ENCODE measurements at regions not wholly inside any gene's neighbourhood (a gene's known extent, or its start where the extent isn't known, plus 50 kb on each side); places are given as distances from the start of the nearest gene placed in this dataset.

GRCh38 chr7:146004805-146005204 is 111.8 kb upstream of the CNTNAP2 start:
- intact Hi-C loops (cut with DNase I): no loop called here
- Histone ChIP-seq H3K27me3 (no peaks in the 10 kb centered on the region), H3K27ac (no peak overlapping the region), H3K4me1 (replicated peaks in 1 of 2) (no peaks in the 10 kb centered on the region), H3K4me3 (no peak overlapping the region), H3K36me3 (replicated peaks in 1 of 2) (no peaks in the 10 kb centered on the region), H3K9me3 (replicated peaks in 1 of 3) (no peaks in the 10 kb centered on the region)
- no peak for TF ChIP-seq POLR2A (IDR thresholded peaks at IDR 0.05)
- TF ChIP-seq CTCF (IDR thresholded peaks at IDR 0.05): no peak
- DNase-seq: no peak
- WGBS, 4 donors: 78 to 100% (median 89%) methylated on average over 2 of the region's 2 CpGs

GRCh38 chr7:146002431-146003078 is 114.0 kb upstream of the CNTNAP2 start:
- 48 to 70% (median 61%) methylated on average over 8 of the region's 8 CpGs for WGBS, 4 donors
- no peak for DNase-seq
- no peak overlapping the region for H3K27ac ChIP-seq
- H3K27me3 ChIP-seq: no peaks in the 10 kb centered on the region
- no peaks in the 10 kb centered on the region for H3K36me3 ChIP-seq (replicated peaks in 1 of 2)
- TF ChIP-seq POLR2A (IDR thresholded peaks at IDR 0.05) (no peak), CTCF (IDR thresholded peaks at IDR 0.05) (no peak)
- no peaks in the 10 kb centered on the region for H3K4me1 ChIP-seq (replicated peaks in 1 of 2)
- intact Hi-C loops (cut with DNase I): no loop called here
- H3K4me3 ChIP-seq: no peak overlapping the region
- H3K9me3 ChIP-seq (replicated peaks in 1 of 3): no peaks in the 10 kb centered on the region

DNA sequence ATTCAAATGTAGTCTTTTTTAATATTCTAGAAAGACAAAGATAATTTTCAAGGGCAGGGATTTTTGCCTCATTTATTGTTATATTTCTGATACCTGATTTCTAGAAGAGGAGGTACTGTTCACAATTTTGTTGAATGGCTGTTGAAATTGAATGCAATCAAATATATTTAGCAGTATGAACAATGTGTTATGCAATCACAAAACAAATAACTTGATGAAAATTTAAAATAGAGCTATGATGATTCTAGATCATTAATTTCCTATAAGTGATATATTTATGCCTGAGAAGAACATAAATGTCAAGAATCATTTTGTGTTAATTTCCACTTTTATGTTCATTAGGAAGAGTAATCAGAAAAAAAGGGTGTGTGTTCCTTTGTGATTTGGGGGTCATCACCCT is 114.6 kb upstream of the CNTNAP2 start:
- H3K4me1 ChIP-seq (replicated peaks in 1 of 2): no peaks in the 10 kb centered on the region
- no peaks in the 10 kb centered on the region for H3K36me3 ChIP-seq (replicated peaks in 1 of 2)
- intact Hi-C loops (cut with DNase I): no loop called here
- H3K9me3 ChIP-seq (replicated peaks in 1 of 3): no peaks in the 10 kb centered on the region
- H3K4me3 ChIP-seq: no peak overlapping the region
- DNase-seq: no peak
- no peak overlapping the region for H3K27ac ChIP-seq
- TF ChIP-seq POLR2A (IDR thresholded peaks at IDR 0.05): no peak
- no peak for TF ChIP-seq CTCF (IDR thresholded peaks at IDR 0.05)
- no peaks in the 10 kb centered on the region for H3K27me3 ChIP-seq

DNA sequence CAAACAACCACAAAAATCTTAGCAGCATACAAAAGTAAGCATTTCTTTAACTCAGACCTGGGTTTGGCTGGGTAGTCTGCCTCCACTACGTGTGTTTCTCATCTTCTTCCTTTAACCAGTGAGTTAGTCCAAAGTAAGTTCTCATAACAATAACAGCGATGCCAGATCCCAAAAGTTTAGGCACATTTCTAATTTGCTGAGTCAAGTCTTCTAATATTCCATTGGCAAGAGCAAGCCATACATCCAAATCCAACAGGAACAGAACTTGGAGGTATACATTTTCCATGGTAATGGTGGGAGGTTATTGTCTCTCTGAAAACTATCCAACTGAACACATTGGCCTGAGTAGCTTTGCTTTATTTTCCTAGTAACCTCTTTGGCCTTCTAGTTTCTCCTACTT is 115.7 kb upstream of the CNTNAP2 start:
- no peaks in the 10 kb centered on the region for H3K27me3 ChIP-seq
- TF ChIP-seq POLR2A (IDR thresholded peaks at IDR 0.05) (no peak), CTCF (IDR thresholded peaks at IDR 0.05) (no peak)
- H3K4me1 ChIP-seq (replicated peaks in 1 of 2): no peaks in the 10 kb centered on the region
- no peaks in the 10 kb centered on the region for H3K9me3 ChIP-seq (replicated peaks in 1 of 3)
- no peak overlapping the region for H3K27ac ChIP-seq
- no peak for DNase-seq
- WGBS, 4 donors: 69 to 76% (median 72%) methylated on average over 2 of the region's 2 CpGs
- no peak overlapping the region for H3K4me3 ChIP-seq
- intact Hi-C loops (cut with DNase I): no loop called here
- no peaks in the 10 kb centered on the region for H3K36me3 ChIP-seq (replicated peaks in 1 of 2)
